Lung (tissue), 11 donors: ENCODE measurements at regions not wholly inside any gene's neighbourhood (a gene's known extent, or its start where the extent isn't known, plus 50 kb on each side); places are given as distances from the start of the nearest gene placed in this dataset.

Experiments
- ATAC-seq: fragments of 200-7000 bp; cut with Tn5 transposase; one replicate; pipeline ENCODE4 v1.9.1; 2020; ENCODE audit warnings: moderate number of reproducible peaks; ENCODE audit not compliant: insufficient read depth, low FRiP score
- DNase-seq, 3 donors: peaks; one replicate each; pipeline ENCODE4 v3.0.0-alpha.2; 2013 to 2017
- H3K27ac ChIP-seq, 2 donors: one replicate each; pipeline ENCODE4 v1.5.1; 2013; ENCODE audit warnings: mild to moderate bottlenecking in 2 of 2, moderate library complexity in 2 of 2, control low read depth in 1 of 2, inconsistent platforms in 1 of 2, low read depth in 1 of 2, low read length in 1 of 2
- H3K27me3 ChIP-seq, 3 donors: one replicate each; pipeline ENCODE4 v1.5.1; 2013; ENCODE audit warnings: low read length in 2 of 3; ENCODE audit not compliant: control insufficient read depth in 3 of 3, insufficient read depth in 3 of 3
- H3K36me3 ChIP-seq, 4 donors: one replicate each; pipeline ENCODE4 v1.5.1; 2013; ENCODE audit warnings: low read length in 4 of 4, mild to moderate bottlenecking in 1 of 4, moderate library complexity in 1 of 4; ENCODE audit not compliant: control insufficient read depth in 4 of 4, insufficient read depth in 4 of 4
- H3K4me1 ChIP-seq, 5 donors: one replicate each; pipeline ENCODE4 v1.5.1; 2013; ENCODE audit warnings: low read length in 5 of 5, mild to moderate bottlenecking in 2 of 5, moderate library complexity in 1 of 5; ENCODE audit not compliant: control insufficient read depth in 5 of 5, insufficient read depth in 5 of 5
- H3K4me3 ChIP-seq: one replicate; pipeline ENCODE4 v1.5.1; 2013; ENCODE audit warnings: mild to moderate bottlenecking, control low read depth, moderate library complexity
- H3K9ac ChIP-seq, 2 donors: one replicate each; pipeline ENCODE4 v1.5.1; 2013; ENCODE audit warnings: low read length in 2 of 2, control low read depth in 1 of 2; ENCODE audit not compliant: insufficient read depth in 1 of 2
- H3K9me3 ChIP-seq, 4 donors: one replicate each; pipeline ENCODE4 v1.5.1; 2013; ENCODE audit warnings: low read length in 3 of 4, mild to moderate bottlenecking in 1 of 4, moderate library complexity in 1 of 4; ENCODE audit not compliant: control insufficient read depth in 4 of 4, insufficient read depth in 3 of 4
- CTCF ChIP-seq: IDR thresholded peaks from 2 replicates; pipeline ENCODE4 v1.5.1; 2012; ENCODE audit warnings: mild to moderate bottlenecking; ENCODE audit errors: control extremely low read depth, extremely low read depth
- WGBS, 2 donors: extraction: QIAGEN DNeasy Blood & Tissue Kit; methylation state at CpG; one replicate each; pipeline ENCODE4 v1.1.7; 2013; 5-methylcytosine and 5-hydroxymethylcytosine counted together
- donor health status: control.
- donor health status: control.
- donor health status: Bipolar disorder and iron deficiency.
- donor health status: healthy.
- donor health status: DM: yes; HTN: yes; CAD: no.

GRCh38 chr6:134730013-134730412 lies 219.9 kb downstream of the ALDH8A1 start:
- no peaks in the 10 kb centered on the region for H3K9me3 ChIP-seq
- no peak overlapping the region for H3K9ac ChIP-seq
- no peak overlapping the region for H3K27ac ChIP-seq
- H3K4me3 ChIP-seq, result no peak overlapping the region
- DNase-seq (no peak), ATAC-seq (no peak)
- 93 to 94% methylated on average over 8 of the region's 8 CpGs for WGBS, 2 donors
- no peaks in the 10 kb centered on the region for H3K27me3 ChIP-seq
- TF ChIP-seq CTCF, result no peak
- peaks cover 0 to 2% (median 0%) of the 10 kb centered on the region in 5 donors for H3K4me1 ChIP-seq
- H3K36me3 ChIP-seq, result no peaks in the 10 kb centered on the region

- Histone ChIP-seq H3K27me3 (no peaks in the 10 kb centered on the region), H3K9me3 (no peaks in the 10 kb centered on the region), H3K4me3 (no peak overlapping the region), H3K9ac (no peak overlapping the region), H3K4me1 (peaks cover 0 to 5% (median under 1%) of the 10 kb centered on the region in 5 donors), H3K27ac (no peak overlapping the region), H3K36me3 (no peaks in the 10 kb centered on the region)
- ATAC-seq (no peak), DNase-seq (no peak)
- WGBS, 2 donors, result 84% methylated on average over 4 of the region's 4 CpGs
- TF ChIP-seq CTCF, result no peak
These were observed 220.3 kb downstream of the ALDH8A1 start for GRCh38 chr6:134729561-134729960.

GRCh38 chr6:134727081-134727480 lies 222.8 kb downstream of the ALDH8A1 start:
- Histone ChIP-seq H3K4me3 (no peak overlapping the region), H3K9me3 (no peaks in the 10 kb centered on the region), H3K27ac (no peak overlapping the region), H3K27me3 (no peaks in the 10 kb centered on the region), H3K4me1 (peaks cover 0 to 26% (median 5%) of the 10 kb centered on the region in 5 donors), H3K9ac (no peak overlapping the region), H3K36me3 (no peaks in the 10 kb centered on the region)
- 90 to 95% methylated on average over 2 of the region's 2 CpGs for WGBS, 2 donors
- no peak for ATAC-seq
- TF ChIP-seq CTCF, result no peak
- no peak for DNase-seq

GRCh38 chr6:134725590-134725989 lies 224.3 kb downstream of the ALDH8A1 start:
- TF ChIP-seq CTCF, result no peak
- no peaks in the 10 kb centered on the region for H3K36me3 ChIP-seq
- peaks cover 1 to 32% (median 8%) of the 10 kb centered on the region in 5 donors for H3K4me1 ChIP-seq
- ATAC-seq (no peak), DNase-seq (no peak)
- H3K27me3 ChIP-seq, result no peaks in the 10 kb centered on the region
- no peaks in the 10 kb centered on the region for H3K9me3 ChIP-seq
- H3K4me3 ChIP-seq, result no peak overlapping the region
- no peak overlapping the region for H3K27ac ChIP-seq
- WGBS, 2 donors, result 62 to 66% methylated on average over 1 of the region's 1 CpG
- no peak overlapping the region for H3K9ac ChIP-seq
